HEK293 (cell line): ENCODE measurements at regions not wholly inside any gene's neighbourhood (a gene's known extent, or its start where the extent isn't known, plus 50 kb on each side); places are given as distances from the start of the nearest gene placed in this dataset.

Experiments used
- CTCF ChIA-PET: fragments of 350-600 bp; formaldehyde crosslinking; extraction: SDS; loops from one replicate; lab custom pipeline; 2021; ENCODE audit warnings: antibody characterized with exemption; lab: Yijun Ruan, JAX
- POLR2A ChIA-PET: fragments of 300-600 bp; formaldehyde crosslinking; extraction: SDS; loops from one replicate; lab custom pipeline; 2020; ENCODE audit warnings: antibody characterized with exemption, inconsistent platforms; lab: Yijun Ruan, JAX
- H3K27ac ChIP-seq: fragments of 200-500 bp; sonication (Bioruptor generic); 2 replicates; pipeline ENCODE4 v1.5.1; 2014; ENCODE audit warnings: low read depth, low read length, control low read depth, inconsistent platforms; ENCODE audit errors: extremely low read depth
- H3K36me3 ChIP-seq, 2 experiments: fragments of 200-500 bp in 1 of 2; sonication (Bioruptor generic) in 1 of 2; 1 replicate in 1 of 2; 2 replicates in 1 of 2; pipeline ENCODE4 v1.5.1; 2014 to 2017; ENCODE audit warnings: inconsistent platforms in 2 of 2, low read length in 2 of 2; ENCODE audit not compliant: control insufficient read depth in 2 of 2, insufficient read depth in 1 of 2
- H3K4me1 ChIP-seq: fragments of 200-500 bp; sonication (Bioruptor generic); 2 replicates; pipeline ENCODE4 v1.5.1; 2014; ENCODE audit warnings: mild to moderate bottlenecking, low read length, inconsistent platforms; ENCODE audit not compliant: control insufficient read depth, insufficient read depth
- H3K4me3 ChIP-seq: 2 replicates; pipeline ENCODE4 v1.5.1; 2011; ENCODE audit warnings: low read depth, mild to moderate bottlenecking, control low read depth, low read length, moderate library complexity
- H3K9me3 ChIP-seq: fragments of 200-500 bp; sonication (Bioruptor generic); 2 replicates; pipeline ENCODE4 v1.5.1; 2014; ENCODE audit warnings: low read depth, low read length, inconsistent platforms; ENCODE audit not compliant: control insufficient read depth, insufficient read depth
- HOXC10 ChIP-seq: sonication (generic); formaldehyde crosslinking; IDR thresholded peaks from 2 replicates; pipeline ENCODE4 v1.8.1; 2023; ENCODE audit warnings: mild to moderate bottlenecking, missing genetic modification reagents
- KLF8 ChIP-seq: fragments of 450-650 bp; formaldehyde crosslinking; IDR thresholded peaks from 2 replicates; pipeline ENCODE4 v1.5.1; 2016; ENCODE audit warnings: missing biosample characterization, missing genetic modification characterization
- KLF9 ChIP-seq: fragments of 450-650 bp; formaldehyde crosslinking; IDR thresholded peaks from 2 replicates; pipeline ENCODE4 v1.5.1; 2016; ENCODE audit warnings: missing biosample characterization, missing genetic modification characterization, low read depth
- MYNN ChIP-seq: fragments of 450-650 bp; formaldehyde crosslinking; IDR thresholded peaks from 2 replicates; pipeline ENCODE4 v1.5.1; 2016; ENCODE audit warnings: missing biosample characterization, missing genetic modification characterization, borderline replicate concordance
- REPIN1 ChIP-seq: fragments of 450-650 bp; formaldehyde crosslinking; IDR thresholded peaks from 2 replicates; pipeline ENCODE4 v1.5.1; 2017; ENCODE audit warnings: missing biosample characterization, missing genetic modification characterization, low read depth
- REST ChIP-seq: fragments of 450-650 bp; formaldehyde crosslinking; IDR thresholded peaks from 2 replicates; pipeline ENCODE4 v1.5.1; 2016; ENCODE audit warnings: missing biosample characterization, missing genetic modification characterization
- SETDB1 ChIP-seq: IDR thresholded peaks from one replicate; pipeline ENCODE4 v1.6.1; 2017; ENCODE audit warnings: mild to moderate bottlenecking, low read length, moderate library complexity, mixed read lengths; ENCODE audit not compliant: insufficient read length
- TRIM28 ChIP-seq: IDR thresholded peaks from 2 replicates; pipeline ENCODE4 v1.6.1; 2011; ENCODE audit warnings: low read length, control low read depth, borderline replicate concordance
- ZBTB8A ChIP-seq: fragments of 450-650 bp; formaldehyde crosslinking; IDR thresholded peaks from 2 replicates; pipeline ENCODE4 v1.5.1; 2016; ENCODE audit warnings: missing biosample characterization, missing genetic modification characterization
- ZFP69B ChIP-seq: fragments of 450-650 bp; formaldehyde crosslinking; IDR thresholded peaks from 2 replicates; pipeline ENCODE4 v1.5.1; 2016; ENCODE audit warnings: missing biosample characterization, missing genetic modification characterization
- ZNF223 ChIP-seq: fragments of 450-650 bp; formaldehyde crosslinking; IDR thresholded peaks from 2 replicates; pipeline ENCODE4 v1.5.1; 2016; ENCODE audit warnings: missing biosample characterization, missing genetic modification characterization
- ZNF239 ChIP-seq: fragments of 450-650 bp; formaldehyde crosslinking; IDR thresholded peaks from 2 replicates; pipeline ENCODE4 v1.5.1; 2016; ENCODE audit warnings: missing biosample characterization, missing genetic modification characterization
- ZNF26 ChIP-seq: fragments of 450-650 bp; formaldehyde crosslinking; IDR thresholded peaks from 2 replicates; pipeline ENCODE4 v1.5.1; 2016; ENCODE audit warnings: missing biosample characterization, missing genetic modification characterization
- ZNF274 ChIP-seq, 2 experiments: fragments of 200-500 bp in 1 of 2; fragments of 450-650 bp in 1 of 2; sonication (Bioruptor generic) in 1 of 2; formaldehyde crosslinking in 1 of 2; IDR thresholded peaks; 2 replicates each; pipeline versions ENCODE4 v1.5.1 to v1.6.1; 2014 to 2016; ENCODE audit warnings: borderline replicate concordance in 1 of 2, inconsistent platforms in 1 of 2, low read length in 1 of 2, missing biosample characterization in 1 of 2, missing genetic modification characterization in 1 of 2
- ZNF292 ChIP-seq: fragments of 450-650 bp; formaldehyde crosslinking; IDR thresholded peaks from 2 replicates; pipeline ENCODE4 v1.5.1; 2016; ENCODE audit warnings: low read depth, missing biosample characterization, missing genetic modification characterization, borderline replicate concordance
- ZNF335 ChIP-seq: fragments of 450-650 bp; formaldehyde crosslinking; conservative IDR thresholded peaks from 2 replicates; pipeline ENCODE4 v1.5.1; 2016; ENCODE audit warnings: missing biosample characterization, missing genetic modification characterization
- ZNF350 ChIP-seq: fragments of 450-650 bp; formaldehyde crosslinking; IDR thresholded peaks from 2 replicates; pipeline ENCODE4 v1.5.0; 2017; ENCODE audit warnings: missing biosample characterization, mild to moderate bottlenecking, missing genetic modification characterization
- ZNF394 ChIP-seq: fragments of 450-650 bp; formaldehyde crosslinking; IDR thresholded peaks from 2 replicates; pipeline ENCODE4 v1.5.1; 2016; ENCODE audit warnings: missing biosample characterization, missing genetic modification characterization, mild to moderate bottlenecking, moderate library complexity, borderline replicate concordance
- ZNF530 ChIP-seq: fragments of 450-650 bp; formaldehyde crosslinking; IDR thresholded peaks from 2 replicates; pipeline ENCODE4 v1.5.1; 2016; ENCODE audit warnings: low read depth, missing biosample characterization, missing genetic modification characterization
- ZNF549 ChIP-seq: fragments of 450-650 bp; IDR thresholded peaks from 2 replicates; pipeline ENCODE4 v1.5.1; 2018; ENCODE audit warnings: missing biosample characterization, missing genetic modification characterization, mild to moderate bottlenecking, inconsistent platforms, moderate library complexity
- ZNF558 ChIP-seq: fragments of 450-650 bp; formaldehyde crosslinking; IDR thresholded peaks from 2 replicates; pipeline ENCODE4 v1.5.1; 2016; ENCODE audit warnings: missing biosample characterization, missing genetic modification characterization
- ZNF560 ChIP-seq: fragments of 450-650 bp; formaldehyde crosslinking; IDR thresholded peaks from 2 replicates; pipeline ENCODE4 v1.5.1; 2017; ENCODE audit warnings: missing biosample characterization, missing genetic modification characterization, borderline replicate concordance
- ZNF629 ChIP-seq: fragments of 450-650 bp; formaldehyde crosslinking; IDR thresholded peaks from 2 replicates; pipeline ENCODE4 v1.5.1; 2017; ENCODE audit warnings: missing biosample characterization, missing genetic modification characterization
- ZNF76 ChIP-seq: fragments of 450-650 bp; formaldehyde crosslinking; IDR thresholded peaks from 2 replicates; pipeline ENCODE4; 2016; ENCODE audit warnings: low read depth, missing biosample characterization, missing genetic modification characterization, borderline replicate concordance
- ZNF785 ChIP-seq: fragments of 450-650 bp; formaldehyde crosslinking; IDR thresholded peaks from 2 replicates; pipeline ENCODE4 v1.5.1; 2016; ENCODE audit warnings: missing biosample characterization, missing genetic modification characterization
- ZSCAN5A ChIP-seq: fragments of 450-650 bp; formaldehyde crosslinking; IDR thresholded peaks from 2 replicates; pipeline ENCODE4 v1.5.1; 2016; ENCODE audit warnings: missing biosample characterization, missing genetic modification characterization

GRCh38 chr21:14313300-14313699 is 69.6 kb downstream of the HSPA13 start:
- Histone ChIP-seq H3K36me3 (no peaks in the 10 kb centered on the region), H3K9me3 (no peaks in the 10 kb centered on the region), H3K4me1 (no peaks in the 10 kb centered on the region), H3K4me3 (no peak overlapping the region), H3K27ac (no peak overlapping the region)
- CTCF ChIA-PET: no interaction called here
- TF ChIP-seq ZSCAN5A (tag by site-specific recombination) (no peak), ZNF350 (no peak), ZNF558 (no peak), ZNF292 (tag by site-specific recombination) (no peak), KLF8 (tag by site-specific recombination) (no peak), ZBTB8A (tag by site-specific recombination) (no peak), ZNF335 (tag by site-specific recombination) (no peak), ZNF223 (tag by site-specific recombination) (no peak), ZNF239 (tag by site-specific recombination) (no peak), ZNF530 (tag by site-specific recombination) (no peak), ZNF785 (tag by site-specific recombination) (no peak), REST (no peak), ZNF629 (tag by site-specific recombination) (no peak)
- POLR2A ChIA-PET: no interaction called here

- Histone ChIP-seq H3K27ac (no peak overlapping the region), H3K36me3 (no peaks in the 10 kb centered on the region), H3K9me3 (no peaks in the 10 kb centered on the region), H3K4me3 (no peak overlapping the region), H3K4me1 (no peaks in the 10 kb centered on the region)
- TF ChIP-seq SETDB1 (no peak), TRIM28 (no peak), MYNN (tag by site-specific recombination) (no peak), REPIN1 (tag by site-specific recombination) (no peak), ZNF26 (tag by site-specific recombination) (no peak), ZNF549 (no peak), ZSCAN5A (tag by site-specific recombination) (no peak), ZNF274 (IDR thresholded peaks at IDR 0.05; ENCODE audit: low read length) (no peak), ZNF274 (tag by site-specific recombination; IDR thresholded peaks at IDR 0.05; ENCODE audit: borderline replicate concordance) (no peak), HOXC10 (CRISPR knock-in tag) (no peak), ZNF350 (no peak), ZFP69B (tag by site-specific recombination) (no peak), ZNF292 (tag by site-specific recombination) (no peak), ZNF76 (tag by site-specific recombination) (no peak), ZBTB8A (tag by site-specific recombination) (no peak), ZNF560 (tag by site-specific recombination) (no peak), KLF9 (tag by site-specific recombination) (no peak), ZNF394 (tag by site-specific recombination) (no peak)
- POLR2A ChIA-PET: no interaction called here
- CTCF ChIA-PET: interaction anchor here (0.6 kb wide), 1 partner anchor 36 kb away, joined by 3 read pairs; no protein-coding TSS in a partner anchor
These were observed 70.1 kb downstream of the HSPA13 start for GRCh38 chr21:14312871-14313270.
